Keratinocyte (primary cell): ENCODE measurements at regions not wholly inside any gene's neighbourhood (a gene's known extent, or its start where the extent isn't known, plus 50 kb on each side); places are given as distances from the start of the nearest gene placed in this dataset.

Experiments used
- DNase-seq: peaks from one replicate; pipeline ENCODE4 v3.0.0-alpha.2; 2011; ENCODE audit warnings: low read depth, missing footprints, low spot score
- FAIRE-seq: peaks from 2 replicates; lab custom pipeline; 2011; peaks lifted over from hg19 to GRCh38; lab: Jason Lieb, UNC
- H2AFZ ChIP-seq: 2 replicates; pipeline ENCODE4 v1.6.0; 2012; ENCODE audit warnings: low read length, control low read depth, inconsistent platforms; ENCODE audit not compliant: control insufficient read depth
- H3K27ac ChIP-seq: 2 replicates; pipeline ENCODE4 v1.5.1; 2011; ENCODE audit warnings: low read length; ENCODE audit not compliant: control insufficient read depth, insufficient read depth
- H3K27me3 ChIP-seq: 3 replicates; pipeline ENCODE4 v1.6.0; 2011; ENCODE audit warnings: low read length; ENCODE audit not compliant: control insufficient read depth, insufficient read depth; ENCODE audit errors: extremely low read depth
- H3K36me3 ChIP-seq, 2 experiments: 2 replicates in 1 of 2; 3 replicates in 1 of 2; pipeline ENCODE4 v1.5.1; 2011; ENCODE audit warnings: low read length in 2 of 2, mild to moderate bottlenecking in 1 of 2; ENCODE audit not compliant: control insufficient read depth in 2 of 2, insufficient read depth in 2 of 2; ENCODE audit errors: extremely low read depth in 1 of 2
- H3K4me1 ChIP-seq: 3 replicates; pipeline ENCODE4 v1.5.1; 2011; ENCODE audit warnings: low read length; ENCODE audit not compliant: control insufficient read depth, insufficient read depth; ENCODE audit errors: extremely low read depth
- H3K4me2 ChIP-seq: 3 replicates; pipeline ENCODE4 v1.6.0; 2011; ENCODE audit warnings: low read depth, low read length; ENCODE audit not compliant: control insufficient read depth, insufficient read depth; ENCODE audit errors: extremely low read depth
- H3K4me3 ChIP-seq, 3 experiments: fragments of 200-600 bp in 1 of 3; sonication (generic) in 1 of 3; 2 replicates in 2 of 3; 3 replicates in 1 of 3; pipeline ENCODE4 v1.5.1; 2011 to 2016; ENCODE audit warnings: low read length in 3 of 3, mild to moderate bottlenecking in 3 of 3, control low read depth in 2 of 3, inconsistent platforms in 1 of 3, low read depth in 1 of 3, mixed read lengths in 1 of 3, mixed run types in 1 of 3, moderate library complexity in 1 of 3; ENCODE audit not compliant: control insufficient read depth in 2 of 3, insufficient read depth in 2 of 3; ENCODE audit errors: extremely low read depth in 1 of 3
- H3K79me2 ChIP-seq: 2 replicates; pipeline ENCODE4 v1.6.0; 2012; ENCODE audit warnings: low read length; ENCODE audit not compliant: control insufficient read depth, insufficient read depth
- H3K9ac ChIP-seq: 3 replicates; pipeline ENCODE4 v1.6.0; 2011; ENCODE audit warnings: low read length; ENCODE audit not compliant: control insufficient read depth, insufficient read depth; ENCODE audit errors: extremely low read depth
- H3K9me1 ChIP-seq: 3 replicates; pipeline ENCODE4 v1.6.0; 2011; ENCODE audit warnings: low read length; ENCODE audit not compliant: control insufficient read depth, insufficient read depth; ENCODE audit errors: extremely low read depth
- H3K9me3 ChIP-seq: 2 replicates; pipeline ENCODE4 v1.5.1; 2012; ENCODE audit warnings: low read depth, low read length; ENCODE audit not compliant: control insufficient read depth
- H4K20me1 ChIP-seq: 3 replicates; pipeline ENCODE4 v1.6.0; 2011; ENCODE audit warnings: low read length; ENCODE audit not compliant: control insufficient read depth, insufficient read depth; ENCODE audit errors: extremely low read depth
- CTCF ChIP-seq, 3 experiments: IDR thresholded peaks in 1 of 3; conservative IDR thresholded peaks in 1 of 3; optimal IDR thresholded peaks in 1 of 3; 2 replicates in 2 of 3; 3 replicates in 1 of 3; pipeline versions ENCODE3 to v1.5.1; 2011; ENCODE audit warnings: low read length in 3 of 3, mild to moderate bottlenecking in 3 of 3, moderate library complexity in 2 of 3, control low read depth in 1 of 3, inconsistent platforms in 1 of 3; ENCODE audit not compliant: insufficient read depth in 2 of 3; ENCODE audit errors: extremely low read depth in 1 of 3
- EZH2 ChIP-seq: IDR thresholded peaks from one replicate; pipeline ENCODE4 v1.6.1; 2012; ENCODE audit warnings: inconsistent platforms, mild to moderate bottlenecking, low read length, moderate library complexity
- dilution Hi-C: fragments of 300-500 bp; cut with MboI; formaldehyde crosslinking; loops from one replicate; pipeline ENCODE4 v1.7.0; 2020; ENCODE audit warnings: low sequenced_read_pairs; ENCODE audit not compliant: extremely low pct_ligation_motif_present

GRCh38 chr13:50701469-50701868, 142.0 kb downstream of the DLEU7 start:
- H3K4me1 ChIP-seq = peaks cover 6% of the 10 kb centered on the region
- H3K4me3 ChIP-seq = no peak overlapping the region
- DNase-seq (no peak), FAIRE-seq (no peak)
- H3K4me2 ChIP-seq = no peak overlapping the region
- H3K79me2 ChIP-seq = no peaks in the 10 kb centered on the region
- no peaks in the 10 kb centered on the region for H3K36me3 ChIP-seq
- H3K27ac ChIP-seq = no peak overlapping the region
- no peaks in the 10 kb centered on the region for H3K9me1 ChIP-seq
- dilution Hi-C loops = no loop called here
- H3K9ac ChIP-seq = no peak overlapping the region
- H3K27me3 ChIP-seq = no peaks in the 10 kb centered on the region
- no peak overlapping the region for H2AFZ ChIP-seq
- no peaks in the 10 kb centered on the region for H3K9me3 ChIP-seq
- TF ChIP-seq CTCF (optimal IDR thresholded peaks at IDR 0.05 in 1 of 3, IDR thresholded peaks at IDR 0.05 in 1 of 3, conservative IDR thresholded peaks at IDR 0.05 in 1 of 3; ENCODE audit: extremely low read depth in 1 of 3, insufficient read depth in 2 of 3, low read length in 3 of 3) (no peak), EZH2 (no peak)
- no peaks in the 10 kb centered on the region for H4K20me1 ChIP-seq

- Histone ChIP-seq H3K9me3 (no peaks in the 10 kb centered on the region), H4K20me1 (no peaks in the 10 kb centered on the region), H3K9ac (no peak overlapping the region), H3K9me1 (no peaks in the 10 kb centered on the region), H3K4me1 (no peaks in the 10 kb centered on the region), H3K27me3 (no peaks in the 10 kb centered on the region), H3K27ac (no peak overlapping the region), H2AFZ (no peak overlapping the region), H3K36me3 (no peaks in the 10 kb centered on the region), H3K4me2 (no peak overlapping the region), H3K4me3 (no peak overlapping the region), H3K79me2 (no peaks in the 10 kb centered on the region)
- dilution Hi-C loops = no loop called here
- DNase-seq (no peak), FAIRE-seq (no peak)
- no peak for TF ChIP-seq EZH2
- TF ChIP-seq CTCF (optimal IDR thresholded peaks at IDR 0.05 in 1 of 3, IDR thresholded peaks at IDR 0.05 in 1 of 3, conservative IDR thresholded peaks at IDR 0.05 in 1 of 3; ENCODE audit: extremely low read depth in 1 of 3, insufficient read depth in 2 of 3, low read length in 3 of 3) = no peak
These were observed 137.0 kb downstream of the DLEU7 start for GRCh38 chr13:50706505-50706904.
